ENCODE measurements at regions not wholly inside any gene's neighbourhood (a gene's known extent, or its start where the extent isn't known, plus 50 kb on each side); places are given as distances from the start of the nearest gene placed in this dataset.

DNA sequence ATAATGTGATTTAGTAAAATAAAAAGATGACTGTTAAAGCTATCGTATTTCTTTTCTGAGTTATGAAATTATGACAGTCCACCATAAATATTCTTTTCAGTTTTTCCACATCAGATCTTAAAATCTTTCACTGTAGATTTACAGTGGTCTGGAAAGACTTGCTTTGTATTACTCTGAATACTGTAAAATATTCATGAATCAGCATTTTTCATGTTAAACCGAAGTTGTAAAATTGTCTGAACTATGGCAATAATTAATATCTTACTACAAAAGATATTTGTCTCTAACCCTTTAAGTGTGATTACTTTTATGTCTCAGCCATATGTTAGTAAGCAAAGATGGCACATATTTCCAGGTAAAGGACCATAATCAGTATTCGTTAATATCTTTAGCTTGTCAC is 1397.2 kb upstream of the PCDH9 start:
- DNase-seq (ENCODE audit: low read depth), result no peak
- Histone ChIP-seq H3K36me3 (ENCODE audit: control insufficient read depth, insufficient read depth, low read length) (no peaks in the 10 kb centered on the region), H3K27me3 (ENCODE audit: control insufficient read depth, insufficient read depth, low read length) (no peaks in the 10 kb centered on the region), H3K4me3 (ENCODE audit: low read depth, low read length) (no peak overlapping the region)
- TF ChIP-seq CTCF (IDR thresholded peaks at IDR 0.05; ENCODE audit: insufficient read depth, low read length, poor library complexity, severe bottlenecking), result no peak

- TF ChIP-seq CTCF (IDR thresholded peaks at IDR 0.05; ENCODE audit: insufficient read depth, low read length, poor library complexity, severe bottlenecking), result no peak
- Histone ChIP-seq H3K36me3 (ENCODE audit: control insufficient read depth, insufficient read depth, low read length) (no peaks in the 10 kb centered on the region), H3K4me3 (ENCODE audit: low read depth, low read length) (no peak overlapping the region), H3K27me3 (ENCODE audit: control insufficient read depth, insufficient read depth, low read length) (no peaks in the 10 kb centered on the region)
- DNase-seq (ENCODE audit: low read depth), result no peak
These were observed 1386.6 kb upstream of the PCDH9 start for GRCh38 chr13:68616600-68617222.

GRCh38 chr13:68609661-68610060 is 1379.5 kb upstream of the PCDH9 start:
- Histone ChIP-seq H3K36me3 (ENCODE audit: control insufficient read depth, insufficient read depth, low read length) (no peaks in the 10 kb centered on the region), H3K4me3 (ENCODE audit: low read depth, low read length) (no peak overlapping the region), H3K27me3 (ENCODE audit: control insufficient read depth, insufficient read depth, low read length) (no peaks in the 10 kb centered on the region)
- no peak for TF ChIP-seq CTCF (IDR thresholded peaks at IDR 0.05; ENCODE audit: insufficient read depth, low read length, poor library complexity, severe bottlenecking)
- DNase-seq (ENCODE audit: low read depth), result no peak

DNA sequence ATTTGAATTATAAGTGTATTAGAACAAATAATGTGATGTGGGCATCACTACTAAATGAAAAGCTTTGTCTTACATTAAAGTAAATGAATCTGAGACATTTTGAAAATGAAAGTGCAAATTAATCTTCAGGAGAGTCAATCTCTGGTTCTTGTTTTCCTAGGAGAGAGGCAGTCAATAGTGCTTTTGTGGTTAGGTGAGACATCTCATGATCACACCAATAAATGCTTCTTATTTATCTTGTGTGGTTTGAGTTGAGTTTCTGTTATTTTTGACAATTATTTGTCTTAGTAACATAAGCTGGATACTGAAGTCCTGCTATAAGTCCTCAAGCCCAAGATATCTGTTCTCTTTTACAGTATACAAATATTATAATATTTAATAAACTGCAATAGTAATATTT is 1378.0 kb upstream of the PCDH9 start:
- peak; percentile 2 for DNase-seq (ENCODE audit: low read depth)
- H3K27me3 ChIP-seq (ENCODE audit: control insufficient read depth, insufficient read depth, low read length), result no peaks in the 10 kb centered on the region
- H3K4me3 ChIP-seq (ENCODE audit: low read depth, low read length), result no peak overlapping the region
- TF ChIP-seq CTCF (IDR thresholded peaks at IDR 0.05; ENCODE audit: insufficient read depth, low read length, poor library complexity, severe bottlenecking), result no peak
- no peaks in the 10 kb centered on the region for H3K36me3 ChIP-seq (ENCODE audit: control insufficient read depth, insufficient read depth, low read length)

GRCh38 chr13:68597641-68598040 is 1367.5 kb upstream of the PCDH9 start:
- TF ChIP-seq CTCF (IDR thresholded peaks at IDR 0.05; ENCODE audit: insufficient read depth, low read length, poor library complexity, severe bottlenecking), result no peak
- Histone ChIP-seq H3K4me3 (ENCODE audit: low read depth, low read length) (no peak overlapping the region), H3K27me3 (ENCODE audit: control insufficient read depth, insufficient read depth, low read length) (no peaks in the 10 kb centered on the region), H3K36me3 (ENCODE audit: control insufficient read depth, insufficient read depth, low read length) (no peaks in the 10 kb centered on the region)
- no peak for DNase-seq (ENCODE audit: low read depth)

- no peak for DNase-seq (ENCODE audit: low read depth)
- no peak for TF ChIP-seq CTCF (IDR thresholded peaks at IDR 0.05; ENCODE audit: insufficient read depth, low read length, poor library complexity, severe bottlenecking)
- Histone ChIP-seq H3K4me3 (ENCODE audit: low read depth, low read length) (no peak overlapping the region), H3K36me3 (ENCODE audit: control insufficient read depth, insufficient read depth, low read length) (no peaks in the 10 kb centered on the region), H3K27me3 (ENCODE audit: control insufficient read depth, insufficient read depth, low read length) (no peaks in the 10 kb centered on the region)
These were observed 1358.5 kb upstream of the PCDH9 start for GRCh38 chr13:68588623-68589022.
